ENCODE measurements at regions not wholly inside any gene's neighbourhood (a gene's known extent, or its start where the extent isn't known, plus 50 kb on each side); places are given as distances from the start of the nearest gene placed in this dataset.
"Not testable (repeated sequence)": the region's sequence is repeated elsewhere in the genome, so short reads cannot be mapped to it uniquely, and the experiment has no call there.

GRCh38 chr14:48614003-48614402, 938.6 kb upstream of the MDGA2 start:
- POLR2A ChIA-PET = no interaction called here
- Histone ChIP-seq H3K27ac (ENCODE audit: extremely low read depth, low read depth, low read length) (no peak overlapping the region), H3K36me3 (ENCODE audit: control insufficient read depth in 2 of 2, insufficient read depth in 1 of 2, low read length in 2 of 2) (no peaks in the 10 kb centered on the region), H3K9me3 (ENCODE audit: control insufficient read depth, insufficient read depth, low read depth, low read length) (no peaks in the 10 kb centered on the region), H3K4me1 (ENCODE audit: control insufficient read depth, insufficient read depth, low read length) (no peaks in the 10 kb centered on the region), H3K4me3 (ENCODE audit: low read depth, low read length) (no peak overlapping the region)
- TF ChIP-seq ZNF654 (tag by site-specific recombination; IDR thresholded peaks at IDR 0.05; ENCODE audit: low read depth) = no peak
- TF ChIP-seq ZFP3 (tag by site-specific recombination; IDR thresholded peaks at IDR 0.05; ENCODE audit: low read depth) = no peak
- TF ChIP-seq ZSCAN23 (tag by site-specific recombination; IDR thresholded peaks at IDR 0.05) = no peak
- no peak for TF ChIP-seq ZNF132 (tag by site-specific recombination; IDR thresholded peaks at IDR 0.05; ENCODE audit: borderline replicate concordance)
- CTCF ChIA-PET = no interaction called here

- POLR2A ChIA-PET; H3K27ac ChIP-seq (ENCODE audit: extremely low read depth, low read depth, low read length); H3K36me3 ChIP-seq (ENCODE audit: control insufficient read depth in 2 of 2, insufficient read depth in 1 of 2, low read length in 2 of 2); H3K4me1 ChIP-seq (ENCODE audit: control insufficient read depth, insufficient read depth, low read length); H3K9me3 ChIP-seq (ENCODE audit: control insufficient read depth, insufficient read depth, low read depth, low read length); H3K4me3 ChIP-seq (ENCODE audit: low read depth, low read length): not testable (repeated sequence)
- CTCF ChIA-PET = interaction anchor here (0.7 kb wide), 1 partner anchor 97 kb away, joined by 3 read pairs; no protein-coding TSS in a partner anchor
Measured at GRCh38 chr14:48606960-48607359, 931.6 kb upstream of the MDGA2 start.

GRCh38 chr14:48598458-48598857, 923.1 kb upstream of the MDGA2 start:
- TF ChIP-seq KLF9 (tag by site-specific recombination; IDR thresholded peaks at IDR 0.05; ENCODE audit: low read depth) (no peak), ZNF580 (tag by site-specific recombination; IDR thresholded peaks at IDR 0.05) (no peak), ZBTB1 (tag by site-specific recombination; IDR thresholded peaks at IDR 0.05) (no peak), ZEB2 (tag by site-specific recombination; IDR thresholded peaks at IDR 0.05) (no peak)
- no peaks in the 10 kb centered on the region for H3K36me3 ChIP-seq (ENCODE audit: control insufficient read depth in 2 of 2, insufficient read depth in 1 of 2, low read length in 2 of 2)
- POLR2A ChIA-PET = no interaction called here
- CTCF ChIA-PET = no interaction called here
- H3K4me3 ChIP-seq (ENCODE audit: low read depth, low read length) = no peak overlapping the region
- H3K4me1 ChIP-seq (ENCODE audit: control insufficient read depth, insufficient read depth, low read length) = no peaks in the 10 kb centered on the region
- no peak overlapping the region for H3K27ac ChIP-seq (ENCODE audit: extremely low read depth, low read depth, low read length)
- H3K9me3 ChIP-seq (ENCODE audit: control insufficient read depth, insufficient read depth, low read depth, low read length) = no peaks in the 10 kb centered on the region

GRCh38 chr14:48586099-48586498, 910.7 kb upstream of the MDGA2 start:
- H3K4me1 ChIP-seq (ENCODE audit: control insufficient read depth, insufficient read depth, low read length) = no peaks in the 10 kb centered on the region
- ChIA-PET CTCF (no interaction called here), POLR2A (no interaction called here)
- H3K4me3 ChIP-seq (ENCODE audit: low read depth, low read length) = no peak overlapping the region
- TF ChIP-seq ZBTB6 (tag by site-specific recombination; IDR thresholded peaks at IDR 0.05) (no peak), ZNF214 (tag by site-specific recombination; IDR thresholded peaks at IDR 0.05; ENCODE audit: borderline replicate concordance) (no peak), ZNF785 (tag by site-specific recombination; IDR thresholded peaks at IDR 0.05) (no peak), ZNF768 (tag by site-specific recombination; IDR thresholded peaks at IDR 0.05) (no peak), ZNF837 (tag by site-specific recombination; IDR thresholded peaks at IDR 0.05) (no peak), ZXDB (tag by site-specific recombination; IDR thresholded peaks at IDR 0.05) (no peak), ZNF488 (tag by site-specific recombination; IDR thresholded peaks at IDR 0.05) (no peak), ZNF623 (tag by site-specific recombination; IDR thresholded peaks at IDR 0.05) (no peak), ZNF138 (tag by site-specific recombination; IDR thresholded peaks at IDR 0.05; ENCODE audit: borderline replicate concordance) (no peak), ATF2 (tag by site-specific recombination; IDR thresholded peaks at IDR 0.05; ENCODE audit: low read depth) (no peak), ZNF558 (tag by site-specific recombination; IDR thresholded peaks at IDR 0.05) (no peak), ZNF174 (tag by site-specific recombination; IDR thresholded peaks at IDR 0.05) (no peak), ZNF23 (tag by site-specific recombination; IDR thresholded peaks at IDR 0.05; ENCODE audit: borderline replicate concordance) (no peak), ZNF274 (IDR thresholded peaks at IDR 0.05; ENCODE audit: low read length) (no peak), ZNF274 (tag by site-specific recombination; IDR thresholded peaks at IDR 0.05; ENCODE audit: borderline replicate concordance) (no peak), KLF8 (tag by site-specific recombination; IDR thresholded peaks at IDR 0.05) (no peak)
- no peaks in the 10 kb centered on the region for H3K36me3 ChIP-seq (ENCODE audit: control insufficient read depth in 2 of 2, insufficient read depth in 1 of 2, low read length in 2 of 2)
- H3K9me3 ChIP-seq (ENCODE audit: control insufficient read depth, insufficient read depth, low read depth, low read length) = no peaks in the 10 kb centered on the region
- no peak overlapping the region for H3K27ac ChIP-seq (ENCODE audit: extremely low read depth, low read depth, low read length)
